ENCODE measurements at regions not wholly inside any gene's neighbourhood (a gene's known extent, or its start where the extent isn't known, plus 50 kb on each side); places are given as distances from the start of the nearest gene placed in this dataset.

- no peak for DNase-seq
Observed at GRCh38 chr10:64211466-64211865, 690.3 kb downstream of the REEP3 start.

GRCh38 chr10:64215088-64215487 lies 693.9 kb downstream of the REEP3 start:
- DNase-seq = no peak

- no peak for DNase-seq
Observed at GRCh38 chr10:64219271-64220025, 698.2 kb downstream of the REEP3 start.

GRCh38 chr10:64234489-64234888 lies 713.3 kb downstream of the REEP3 start:
- no peak for DNase-seq

- DNase-seq = no peak
Observed at GRCh38 chr10:64257704-64258103, 736.5 kb downstream of the REEP3 start.

- no peak for DNase-seq
Observed at GRCh38 chr10:64261092-64261491, 739.9 kb downstream of the REEP3 start.

GRCh38 chr10:64261676-64262075 lies 740.5 kb downstream of the REEP3 start:
- no peak for DNase-seq

- no peak for DNase-seq
Observed at GRCh38 chr10:64265961-64266360, 744.8 kb downstream of the REEP3 start.

GRCh38 chr10:64271508-64271907 lies 750.3 kb downstream of the REEP3 start:
- DNase-seq = no peak

- no peak for DNase-seq
Observed at GRCh38 chr10:64271983-64272382, 750.8 kb downstream of the REEP3 start.

GRCh38 chr10:64275001-64275400 lies 753.8 kb downstream of the REEP3 start:
- no peak for DNase-seq

- DNase-seq = no peak
Observed at GRCh38 chr10:64275774-64276173, 754.6 kb downstream of the REEP3 start.

GRCh38 chr10:64277536-64277935 lies 756.3 kb downstream of the REEP3 start:
- DNase-seq = no peak

- DNase-seq = no peak
Observed at GRCh38 chr10:64283621-64284020, 762.4 kb downstream of the REEP3 start.

GRCh38 chr10:64286533-64286932 lies 765.3 kb downstream of the REEP3 start:
- DNase-seq = no peak

GRCh38 chr10:64288404-64288803 lies 767.2 kb downstream of the REEP3 start:
- no peak for DNase-seq

- no peak for DNase-seq
Observed at GRCh38 chr10:64303566-64303965, 782.4 kb downstream of the REEP3 start.

GRCh38 chr10:64306729-64307327 lies 785.6 kb downstream of the REEP3 start:
- DNase-seq = no peak

- DNase-seq = no peak
Observed at GRCh38 chr10:64312876-64313275, 791.7 kb downstream of the REEP3 start.

- DNase-seq = no peak
Observed at GRCh38 chr10:64313967-64314366, 792.8 kb downstream of the REEP3 start.

GRCh38 chr10:64316416-64316815 lies 795.2 kb downstream of the REEP3 start:
- no peak for DNase-seq

- DNase-seq = no peak
Observed at GRCh38 chr10:64316833-64317232, 795.6 kb downstream of the REEP3 start.

- no peak for DNase-seq
Observed at GRCh38 chr10:64320448-64320847, 799.2 kb downstream of the REEP3 start.

GRCh38 chr10:64329510-64329909 lies 808.3 kb downstream of the REEP3 start:
- no peak for DNase-seq

Data from right kidney (tissue), 1 donor.